Stimulated activated CD4-positive, alpha-beta T cell treated with anti-CD3 and anti-CD28 coated beads, Interleukin-15, amount 100 ng/mL, for 1 hour (primary cell): ENCODE measurements at regions not wholly inside any gene's neighbourhood (a gene's known extent, or its start where the extent isn't known, plus 50 kb on each side); places are given as distances from the start of the nearest gene placed in this dataset.
"Not testable (repeated sequence)": the region's sequence is repeated elsewhere in the genome, so short reads cannot be mapped to it uniquely, and the experiment has no call there.

ENCODE experiments used
- DNase-seq, 2 donors: peaks; one replicate each; pipeline ENCODE4 v3.0.0-alpha.2; 2020; ENCODE audit warnings: low read depth in 1 of 2, low spot score in 1 of 2

GRCh38 chr14:22492622-22493542, 96.1 kb downstream of the DAD1 start:
- DNase-seq, result no peak

GRCh38 chr14:22491683-22492621, 97.1 kb downstream of the DAD1 start:
- DNase-seq, result no peak

GRCh38 chr14:22491053-22491452, 98.0 kb downstream of the DAD1 start:
- DNase-seq, result not testable (repeated sequence)

GRCh38 chr14:22489957-22490950, 98.8 kb downstream of the DAD1 start:
- no peak for DNase-seq

DNA sequence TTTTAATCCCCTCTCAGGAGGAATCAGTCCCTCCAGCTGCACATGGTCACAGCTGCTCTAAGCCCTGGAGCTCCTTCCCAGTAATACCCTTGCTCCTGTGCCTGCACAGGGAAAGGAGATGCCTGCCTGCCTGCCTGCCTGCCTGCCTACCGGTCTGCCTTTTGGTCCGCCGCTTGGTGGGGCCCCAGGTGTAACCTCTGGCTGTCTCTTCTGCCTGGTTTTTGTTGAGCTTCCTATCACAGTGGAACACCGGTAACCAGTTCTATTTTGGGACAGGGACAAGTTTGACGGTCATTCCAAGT, 99.8 kb downstream of the DAD1 start:
- DNase-seq, result no peak

DNA sequence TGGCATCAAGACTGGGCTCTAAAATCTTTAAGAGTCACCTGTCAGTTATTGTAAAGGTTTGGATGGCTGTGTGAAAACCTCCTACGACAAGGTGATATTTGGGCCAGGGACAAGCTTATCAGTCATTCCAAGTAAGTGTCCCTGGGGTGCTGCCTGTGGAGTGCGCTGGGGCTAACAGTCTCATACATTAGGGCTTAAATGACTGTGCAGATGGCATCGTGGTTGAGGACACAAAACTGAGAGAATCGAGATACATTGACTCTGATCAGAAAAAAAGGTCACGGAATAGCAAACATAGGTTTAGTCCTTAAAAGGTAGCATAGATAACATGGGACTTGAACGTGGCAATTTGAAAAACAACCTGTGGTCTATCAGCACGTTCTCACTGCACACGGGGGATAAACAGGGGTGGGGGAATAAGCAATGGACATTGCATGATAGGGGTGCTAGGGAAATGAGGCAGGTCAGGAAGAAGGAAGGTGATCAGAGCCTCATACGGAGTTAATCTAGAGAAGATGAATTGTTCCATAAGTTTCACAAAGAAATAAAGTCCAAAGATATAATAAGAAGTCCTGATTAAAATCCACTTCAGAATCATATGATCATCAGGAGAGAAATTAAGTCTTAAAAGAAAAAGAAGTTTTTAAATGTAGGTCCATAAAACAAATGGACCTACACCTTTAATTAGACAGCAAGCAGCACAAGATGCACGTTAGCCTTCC, 100.3 kb downstream of the DAD1 start:
- no peak for DNase-seq

DNA sequence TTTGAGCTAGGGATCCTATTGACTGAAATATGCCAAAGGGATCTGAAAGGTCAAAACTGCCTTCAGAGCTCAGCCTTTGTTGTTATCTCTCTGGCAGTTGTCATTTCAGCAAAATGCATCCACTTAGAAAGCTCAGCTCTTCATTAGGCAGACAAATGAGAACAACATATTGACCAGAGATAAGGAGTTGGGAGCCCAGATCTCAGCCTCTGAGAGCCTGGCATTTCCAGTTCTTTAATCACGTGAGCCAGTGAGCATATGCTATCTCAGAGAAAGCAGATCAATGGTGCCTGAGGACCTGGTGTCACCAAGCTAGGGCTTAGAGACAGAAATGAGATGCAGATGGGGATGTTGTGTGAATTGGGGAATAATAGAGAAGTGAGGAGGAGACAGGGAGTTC, 101.1 kb downstream of the DAD1 start:
- no peak for DNase-seq

DNA sequence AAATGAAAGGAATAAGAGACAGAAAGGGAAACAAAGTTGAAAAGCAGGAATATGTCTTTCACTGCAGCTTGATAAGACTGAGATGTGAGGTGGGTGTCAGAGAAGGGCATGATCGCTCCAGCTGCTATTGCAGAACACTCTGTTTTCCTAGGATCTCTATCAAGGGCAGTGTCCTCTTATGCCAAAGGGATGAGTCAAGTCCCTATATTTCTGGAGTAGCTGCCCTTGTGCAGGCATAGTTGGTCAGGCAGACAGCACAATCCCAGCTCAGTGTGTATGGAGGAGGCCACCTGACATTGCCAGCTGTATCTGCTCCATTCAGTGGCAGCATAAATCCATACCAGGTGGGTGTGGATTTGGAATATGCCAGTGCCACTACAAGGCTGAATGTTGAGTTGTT, 101.6 kb downstream of the DAD1 start:
- no peak for DNase-seq

DNA sequence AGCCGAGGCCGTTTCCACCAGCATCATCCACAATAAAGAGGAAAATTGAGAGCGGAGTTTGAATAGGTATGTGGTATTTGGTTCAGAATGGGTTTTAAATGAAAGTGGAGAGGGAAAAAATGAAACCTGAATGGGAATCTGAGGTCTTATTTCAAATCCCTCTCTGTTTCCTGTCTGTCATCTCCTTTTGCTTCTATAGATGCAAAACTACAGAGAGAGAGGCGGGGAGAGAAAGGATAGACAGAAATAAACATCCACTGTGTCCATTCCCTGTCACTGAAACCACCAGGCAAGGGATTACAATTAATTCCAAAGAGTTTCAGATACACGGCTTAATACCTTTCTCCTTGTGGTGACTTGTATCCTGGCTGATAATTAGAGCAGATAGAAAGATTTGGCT, 102.3 kb downstream of the DAD1 start:
- no peak for DNase-seq

DNA sequence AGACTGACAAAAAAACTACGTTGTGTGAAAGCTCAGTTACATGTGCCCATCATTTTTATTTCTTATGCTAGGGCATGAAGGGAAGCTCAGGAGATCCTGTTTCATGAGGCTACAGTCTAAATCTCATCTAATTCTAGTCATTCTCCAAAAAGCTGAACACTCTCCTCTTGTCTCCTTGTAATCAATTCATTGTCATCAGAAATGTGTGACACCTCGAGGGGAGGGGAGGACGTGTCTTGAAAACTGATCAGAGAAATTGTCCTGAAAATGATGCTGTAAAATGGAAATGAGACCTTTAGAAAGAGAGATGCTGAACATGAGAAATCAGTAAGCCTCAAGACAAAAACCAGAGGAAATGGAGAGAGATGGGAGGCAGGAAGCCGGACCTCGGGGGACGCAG, 103.4 kb downstream of the DAD1 start:
- no peak for DNase-seq

- DNase-seq, result no peak
Measured at GRCh38 chr14:22485178-22485577, 103.8 kb downstream of the DAD1 start.

GRCh38 chr14:22484632-22485031, 104.4 kb downstream of the DAD1 start:
- no peak for DNase-seq

GRCh38 chr14:22483863-22484593, 105.0 kb downstream of the DAD1 start:
- no peak for DNase-seq

DNA sequence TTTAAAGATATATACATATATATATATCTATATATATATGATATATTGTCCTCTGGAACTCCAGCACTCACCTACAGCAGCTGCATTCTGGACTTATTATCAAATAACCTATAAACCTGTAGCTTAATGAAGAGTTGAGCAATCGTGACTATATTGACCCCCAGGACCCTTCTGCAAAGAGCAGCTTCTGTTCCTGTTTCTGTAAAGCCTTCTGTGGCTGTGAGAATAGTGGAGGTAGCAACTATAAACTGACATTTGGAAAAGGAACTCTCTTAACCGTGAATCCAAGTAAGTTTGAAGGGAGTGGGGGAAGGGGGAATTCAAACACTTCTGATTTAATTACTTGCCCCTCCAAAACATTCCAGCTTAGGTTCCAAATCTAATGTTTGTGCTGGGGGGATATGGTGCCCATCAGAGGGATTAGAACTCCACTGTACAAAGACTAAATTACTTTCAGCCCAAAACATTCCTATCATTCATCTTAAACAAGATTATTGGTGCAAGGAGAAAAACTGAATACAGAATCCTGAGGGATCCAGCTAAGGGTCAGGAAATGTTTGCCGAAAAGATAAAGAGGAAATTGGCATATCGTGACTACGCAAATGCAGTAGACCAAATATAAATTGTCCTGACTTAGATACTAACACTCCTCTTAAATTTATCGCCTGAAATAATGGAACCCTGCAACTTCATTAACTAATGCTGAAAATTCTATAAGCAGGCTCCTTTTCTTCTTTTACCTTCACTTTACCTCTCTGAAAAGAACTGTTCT, 106.1 kb downstream of the DAD1 start:
- DNase-seq, result no peak

- no peak for DNase-seq
Measured at GRCh38 chr14:22482085-22482694, 106.8 kb downstream of the DAD1 start.

DNA sequence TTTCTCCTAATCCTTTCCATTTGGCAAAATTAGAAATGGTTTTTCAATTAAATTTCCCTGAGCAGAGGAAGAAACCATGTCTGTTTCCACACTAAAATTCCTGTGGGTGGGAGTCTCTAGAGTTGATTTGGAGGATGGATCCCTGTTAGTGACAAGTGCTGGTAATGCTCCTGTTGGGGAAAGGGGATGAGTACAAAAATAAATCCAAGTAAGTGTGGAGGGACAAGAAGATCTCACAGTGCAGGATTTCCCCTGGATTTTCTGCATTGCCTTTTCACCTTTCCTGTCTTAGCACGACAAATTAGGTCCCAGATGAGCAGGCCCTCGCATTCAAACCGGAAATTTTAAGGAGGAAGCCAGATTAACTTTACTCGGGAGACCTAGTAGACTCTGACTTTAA, 107.5 kb downstream of the DAD1 start:
- no peak for DNase-seq

GRCh38 chr14:22479776-22480464, 109.1 kb downstream of the DAD1 start:
- DNase-seq, result no peak

GRCh38 chr14:22479132-22479531, 109.9 kb downstream of the DAD1 start:
- no peak for DNase-seq
